ENCODE measurements at regions not wholly inside any gene's neighbourhood (a gene's known extent, or its start where the extent isn't known, plus 50 kb on each side); places are given as distances from the start of the nearest gene placed in this dataset.

GRCh38 chr7:41239596-41239995 is 463.3 kb downstream of the INHBA start:
- WGBS, 2 experiments (ENCODE audit: insufficient coverage in 1 of 2, insufficient read length in 1 of 2), result 90 to 100% methylated on average over 1 of the region's 1 CpG

GRCh38 chr7:41238851-41239331 is 464.0 kb downstream of the INHBA start:
- Mint-ChIP-seq H3K36me3 (ENCODE audit: low read depth) (no peaks in the 10 kb centered on the region), H3K4me1 (peaks cover 15% of the 10 kb centered on the region), H3K9me3 (no peaks in the 10 kb centered on the region), H3K27ac (no peak overlapping the region), H3K4me3 (no peak overlapping the region), H3K27me3 (ENCODE audit: insufficient read depth) (peaks cover 13% of the 10 kb centered on the region)
- Histone ChIP-seq H3K27me3 (ENCODE audit: control insufficient read depth, insufficient read depth, low read length, poor library complexity, severe bottlenecking) (peaks cover 11% of the 10 kb centered on the region), H3K4me3 (ENCODE audit: low read length) (no peak overlapping the region), H3K9me3 (ENCODE audit: control insufficient read depth, low read length) (no peaks in the 10 kb centered on the region), H3K9ac (ENCODE audit: extremely low read depth, low read length, poor library complexity, severe bottlenecking) (no peak overlapping the region), H3K4me1 (ENCODE audit: control insufficient read depth, insufficient read depth, low read length) (no peaks in the 10 kb centered on the region), H3K27ac (ENCODE audit: low read depth, low read length) (no peak overlapping the region), H3K36me3 (ENCODE audit: control insufficient read depth, insufficient read depth, low read length) (no peaks in the 10 kb centered on the region)
- DNase-seq, result no peak
- no peak for TF ChIP-seq CTCF (conservative IDR thresholded peaks at IDR 0.05)
- 88% methylated on average over 1 of the region's 1 CpG; no CpG with 5 or more reads in 1 of the 2 experiments for WGBS, 2 experiments (ENCODE audit: insufficient coverage in 1 of 2, insufficient read length in 1 of 2)

More at GRCh38 chr7:41239596-41239995, 463.3 kb downstream of the INHBA start:
- no peaks in the 10 kb centered on the region for H3K9me3 Mint-ChIP-seq
- H3K9ac ChIP-seq (ENCODE audit: extremely low read depth, low read length, poor library complexity, severe bottlenecking), result no peak overlapping the region
- H3K4me3 ChIP-seq (ENCODE audit: low read length), result no peak overlapping the region
- H3K27me3 ChIP-seq (ENCODE audit: control insufficient read depth, insufficient read depth, low read length, poor library complexity, severe bottlenecking), result peaks cover 11% of the 10 kb centered on the region
- H3K9me3 ChIP-seq (ENCODE audit: control insufficient read depth, low read length), result no peaks in the 10 kb centered on the region
- peaks cover 15% of the 10 kb centered on the region for H3K27me3 Mint-ChIP-seq (ENCODE audit: insufficient read depth)
- H3K27ac Mint-ChIP-seq, result no peak overlapping the region
- H3K4me3 Mint-ChIP-seq, result no peak overlapping the region
- peaks cover 14% of the 10 kb centered on the region for H3K4me1 Mint-ChIP-seq
- no peaks in the 10 kb centered on the region for H3K36me3 ChIP-seq (ENCODE audit: control insufficient read depth, insufficient read depth, low read length)
- no peaks in the 10 kb centered on the region for H3K36me3 Mint-ChIP-seq (ENCODE audit: low read depth)
- no peak for TF ChIP-seq CTCF (conservative IDR thresholded peaks at IDR 0.05)
- H3K4me1 ChIP-seq (ENCODE audit: control insufficient read depth, insufficient read depth, low read length), result no peaks in the 10 kb centered on the region
- no peak for DNase-seq
- no peak overlapping the region for H3K27ac ChIP-seq (ENCODE audit: low read depth, low read length)

DNA sequence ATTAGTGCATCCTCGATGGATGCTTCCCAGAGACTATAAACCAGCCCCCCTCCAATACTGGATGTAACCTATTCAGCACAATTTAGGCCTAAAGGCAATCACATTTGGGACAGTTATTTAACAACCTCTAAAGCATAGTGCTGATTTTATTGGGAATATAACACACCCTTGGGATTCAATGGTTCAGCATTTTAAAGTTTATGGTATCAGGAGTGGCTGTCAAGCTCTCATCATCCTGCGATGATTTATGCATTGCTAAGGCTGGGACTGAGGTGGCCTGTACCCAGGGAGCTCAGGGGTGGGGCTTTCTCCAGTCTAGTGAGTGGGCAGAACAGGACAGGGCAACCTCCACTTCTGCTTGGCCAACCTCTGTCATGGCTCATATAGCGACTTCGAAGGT is 464.9 kb downstream of the INHBA start:
- 87 to 100% methylated on average over 2 to 4 of the region's 4 CpGs for WGBS, 2 experiments (ENCODE audit: insufficient coverage in 1 of 2, insufficient read length in 1 of 2)
- Mint-ChIP-seq H3K4me1 (peaks cover 15% of the 10 kb centered on the region), H3K36me3 (ENCODE audit: low read depth) (no peaks in the 10 kb centered on the region), H3K4me3 (no peak overlapping the region), H3K27me3 (ENCODE audit: insufficient read depth) (peaks cover 13% of the 10 kb centered on the region), H3K27ac (no peak overlapping the region), H3K9me3 (no peaks in the 10 kb centered on the region)
- H3K9ac ChIP-seq (ENCODE audit: extremely low read depth, low read length, poor library complexity, severe bottlenecking), result no peak overlapping the region
- peaks cover 11% of the 10 kb centered on the region for H3K27me3 ChIP-seq (ENCODE audit: control insufficient read depth, insufficient read depth, low read length, poor library complexity, severe bottlenecking)
- H3K27ac ChIP-seq (ENCODE audit: low read depth, low read length), result no peak overlapping the region
- H3K36me3 ChIP-seq (ENCODE audit: control insufficient read depth, insufficient read depth, low read length), result no peaks in the 10 kb centered on the region
- no peak overlapping the region for H3K4me3 ChIP-seq (ENCODE audit: low read length)
- TF ChIP-seq CTCF (conservative IDR thresholded peaks at IDR 0.05), result no peak
- H3K9me3 ChIP-seq (ENCODE audit: control insufficient read depth, low read length), result no peaks in the 10 kb centered on the region
- no peak for DNase-seq
- no peaks in the 10 kb centered on the region for H3K4me1 ChIP-seq (ENCODE audit: control insufficient read depth, insufficient read depth, low read length)
